ENCODE measurements at regions not wholly inside any gene's neighbourhood (a gene's known extent, or its start where the extent isn't known, plus 50 kb on each side); places are given as distances from the start of the nearest gene placed in this dataset.

DNA sequence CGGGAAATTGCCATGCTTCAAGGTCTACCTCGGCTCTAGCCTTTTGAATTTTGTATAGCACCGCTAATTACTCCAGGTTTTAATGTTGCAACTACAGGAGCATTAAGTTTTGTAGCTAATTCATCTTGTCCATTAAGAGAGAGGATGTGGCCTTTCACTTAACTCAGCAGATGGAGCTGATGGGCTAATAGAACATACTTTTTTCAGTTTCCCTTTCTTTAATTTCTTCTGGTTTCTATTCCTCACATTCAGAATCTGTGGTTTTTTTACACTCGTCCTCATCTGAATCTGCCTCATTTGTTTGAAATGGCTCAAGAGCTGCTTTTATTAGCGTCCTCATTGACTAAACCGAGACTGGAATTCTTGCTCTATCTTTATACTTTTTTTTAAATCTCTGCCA lies 2085.7 kb upstream of the C9orf72 start:
- TF ChIP-seq, protein P1, sequence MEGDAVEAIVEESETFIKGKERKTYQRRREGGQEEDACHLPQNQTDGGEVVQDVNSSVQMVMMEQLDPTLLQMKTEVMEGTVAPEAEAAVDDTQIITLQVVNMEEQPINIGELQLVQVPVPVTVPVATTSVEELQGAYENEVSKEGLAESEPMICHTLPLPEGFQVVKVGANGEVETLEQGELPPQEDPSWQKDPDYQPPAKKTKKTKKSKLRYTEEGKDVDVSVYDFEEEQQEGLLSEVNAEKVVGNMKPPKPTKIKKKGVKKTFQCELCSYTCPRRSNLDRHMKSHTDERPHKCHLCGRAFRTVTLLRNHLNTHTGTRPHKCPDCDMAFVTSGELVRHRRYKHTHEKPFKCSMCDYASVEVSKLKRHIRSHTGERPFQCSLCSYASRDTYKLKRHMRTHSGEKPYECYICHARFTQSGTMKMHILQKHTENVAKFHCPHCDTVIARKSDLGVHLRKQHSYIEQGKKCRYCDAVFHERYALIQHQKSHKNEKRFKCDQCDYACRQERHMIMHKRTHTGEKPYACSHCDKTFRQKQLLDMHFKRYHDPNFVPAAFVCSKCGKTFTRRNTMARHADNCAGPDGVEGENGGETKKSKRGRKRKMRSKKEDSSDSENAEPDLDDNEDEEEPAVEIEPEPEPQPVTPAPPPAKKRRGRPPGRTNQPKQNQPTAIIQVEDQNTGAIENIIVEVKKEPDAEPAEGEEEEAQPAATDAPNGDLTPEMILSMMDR (conservative IDR thresholded peaks at IDR 0.05; ENCODE audit: low read length): no peak
- no peak for TF ChIP-seq EZH2phosphoT487 (IDR thresholded peaks at IDR 0.05; ENCODE audit: borderline replicate concordance)

Measured in Loucy (cell line).